Endothelial cell of umbilical vein (primary cell): ENCODE measurements at regions not wholly inside any gene's neighbourhood (a gene's known extent, or its start where the extent isn't known, plus 50 kb on each side); places are given as distances from the start of the nearest gene placed in this dataset.

ENCODE experiments used
- BruUV-seq: library from RNA; stranded (reverse); fragments of 400-500 nt; replicated peaks from 2 replicates; lab custom pipeline; 2021; lab: Mats Ljungman, UMichigan
- CTCF ChIA-PET: fragments of 300-600, 350-600 bp; sonication (Branson Sonifier 250); formaldehyde crosslinking; loops from one replicate; lab custom pipeline; 2021; ENCODE audit warnings: antibody characterized with exemption, inconsistent platforms; lab: Charles Lee
- POLR2A ChIA-PET: fragments of 300-600, 350-600 bp; sonication (Branson Sonifier 250); formaldehyde crosslinking; loops from one replicate; lab custom pipeline; 2021; ENCODE audit warnings: antibody characterized with exemption, inconsistent platforms; lab: Charles Lee
- DNase-seq: peaks from one replicate; pipeline ENCODE4 v3.0.0-alpha.2; 2011; ENCODE audit warnings: low read depth, low spot score
- FAIRE-seq: peaks from 2 replicates; lab custom pipeline; 2011; peaks lifted over from hg19 to GRCh38; lab: Jason Lieb, UNC
- H2AFZ ChIP-seq: 2 replicates; pipeline ENCODE4 v1.6.0; 2012; ENCODE audit warnings: low read depth, low read length, control low read depth, inconsistent platforms
- H3K27ac ChIP-seq: 2 replicates; pipeline ENCODE4 v1.5.1; 2011; ENCODE audit warnings: low read depth, mild to moderate bottlenecking, control low read depth, low read length, moderate library complexity; ENCODE audit not compliant: insufficient read depth
- H3K27me3 ChIP-seq, 2 experiments: 2 replicates each; pipeline versions ENCODE4 v1.6.0 to v1.6.1; 2011; ENCODE audit warnings: low read length in 2 of 2, mixed read lengths in 1 of 2; ENCODE audit not compliant: control insufficient read depth in 2 of 2, insufficient read depth in 2 of 2
- H3K36me3 ChIP-seq, 2 experiments: 2 replicates in 1 of 2; 3 replicates in 1 of 2; pipeline ENCODE4 v1.5.1; 2011; ENCODE audit warnings: low read length in 2 of 2, mild to moderate bottlenecking in 1 of 2, moderate library complexity in 1 of 2; ENCODE audit not compliant: control insufficient read depth in 2 of 2, insufficient read depth in 2 of 2; ENCODE audit errors: extremely low read depth in 1 of 2
- H3K4me1 ChIP-seq: 3 replicates; pipeline ENCODE4 v1.5.1; 2011; ENCODE audit warnings: mild to moderate bottlenecking, low read length; ENCODE audit not compliant: control insufficient read depth, insufficient read depth; ENCODE audit errors: extremely low read depth
- H3K4me2 ChIP-seq: 2 replicates; pipeline ENCODE4 v1.6.1; 2011; ENCODE audit warnings: low read length, control low read depth, mixed read lengths; ENCODE audit not compliant: insufficient read depth
- H3K4me3 ChIP-seq, 3 experiments: fragments of 200-600 bp in 1 of 3; sonication (generic), shearing (Covaris generic) in 1 of 3; replicated peaks in 1 of 3; 2 replicates each; pipeline ENCODE4 v1.5.1; 2011 to 2016; ENCODE audit warnings: control low read depth in 3 of 3, low read length in 3 of 3, mild to moderate bottlenecking in 2 of 3, inconsistent platforms in 1 of 3, low read depth in 1 of 3, moderate library complexity in 1 of 3; ENCODE audit not compliant: insufficient read depth in 1 of 3
- H3K79me2 ChIP-seq: 2 replicates; pipeline ENCODE4 v1.6.0; 2012; ENCODE audit warnings: low read length, inconsistent platforms; ENCODE audit not compliant: control insufficient read depth, insufficient read depth
- H3K9ac ChIP-seq: replicated peaks from 2 replicates; pipeline ENCODE3; 2011; ENCODE audit warnings: low read length, control low read depth; ENCODE audit not compliant: insufficient read depth; ENCODE audit errors: extremely low read depth
- H3K9me1 ChIP-seq: replicated peaks from 3 replicates; pipeline ENCODE4 v1.6.0; 2011; ENCODE audit warnings: mild to moderate bottlenecking, low read length; ENCODE audit not compliant: control insufficient read depth, insufficient read depth; ENCODE audit errors: extremely low read depth
- H3K9me3 ChIP-seq: replicated peaks from 2 replicates; pipeline ENCODE4 v1.5.1; 2012; ENCODE audit warnings: low read length, inconsistent platforms; ENCODE audit not compliant: control insufficient read depth, insufficient read depth
- H4K20me1 ChIP-seq: replicated peaks from 2 replicates; pipeline ENCODE3; 2011; ENCODE audit warnings: mild to moderate bottlenecking, low read length; ENCODE audit not compliant: control insufficient read depth, insufficient read depth; ENCODE audit errors: extremely low read depth
- EZH2 ChIP-seq: IDR thresholded peaks from 2 replicates; pipeline ENCODE4 v1.6.1; 2012; ENCODE audit warnings: borderline replicate concordance, low read depth, mild to moderate bottlenecking, moderate library complexity, low read length, inconsistent platforms; ENCODE audit not compliant: severe bottlenecking
- FOS ChIP-seq: IDR thresholded peaks from 2 replicates; pipeline ENCODE4 v1.6.1; 2011; ENCODE audit warnings: mild to moderate bottlenecking, low read length, moderate library complexity, borderline replicate concordance; ENCODE audit not compliant: insufficient read depth
- GATA2 ChIP-seq: IDR thresholded peaks from 2 replicates; pipeline ENCODE4 v1.7.0; 2011; ENCODE audit warnings: low read depth, mild to moderate bottlenecking, moderate library complexity, mixed read lengths, low read length; ENCODE audit not compliant: insufficient read length, insufficient read depth
- JUN ChIP-seq: IDR thresholded peaks from 2 replicates; pipeline ENCODE4 v1.6.1; 2011; ENCODE audit warnings: borderline replicate concordance, low read depth; ENCODE audit not compliant: insufficient read length, insufficient read depth
- MYC ChIP-seq: IDR thresholded peaks from one replicate; pipeline ENCODE4 v1.6.1; 2011; ENCODE audit warnings: mild to moderate bottlenecking, low read depth, low read length
- POLR2A ChIP-seq: IDR thresholded peaks from 2 replicates; pipeline ENCODE4 v1.6.1; 2012; ENCODE audit warnings: low read depth, mild to moderate bottlenecking, control low read depth, low read length
- POLR2AphosphoS5 ChIP-seq: IDR thresholded peaks from 2 replicates; pipeline ENCODE4 v1.6.1; 2012; ENCODE audit warnings: low read depth, mild to moderate bottlenecking, control low read depth, low read length, moderate library complexity; ENCODE audit not compliant: insufficient read depth
- dilution Hi-C: fragments of 300-500 bp; cut with MboI; formaldehyde crosslinking; loops from one replicate; pipeline ENCODE4 v1.15.0; 2019; ENCODE audit warnings: low sequenced_read_pairs; ENCODE audit not compliant: extremely low pct_ligation_motif_present
- intact Hi-C: fragments of 100-400 bp; cut with micrococcal nuclease; formaldehyde crosslinking; loops from one replicate; pipeline ENCODE4 v1.10.0; 2022
- TF ChIP-seq, protein P1 (sequence below): IDR thresholded peaks from 2 replicates; pipeline ENCODE4 v1.6.1; 2011; ENCODE audit not compliant: insufficient read depth, insufficient read length
- TF ChIP-seq, protein P2 (sequence below), 2 donors: IDR thresholded peaks; 1 replicate in 1 of 2; 2 replicates in 1 of 2; pipeline ENCODE4 v1.5.1; 2011; ENCODE audit warnings: low read length in 2 of 2, mild to moderate bottlenecking in 2 of 2, moderate library complexity in 2 of 2, control low read depth in 1 of 2, inconsistent platforms in 1 of 2, low read depth in 1 of 2; ENCODE audit not compliant: insufficient read depth in 1 of 2; ENCODE audit errors: extremely low read depth in 1 of 2

DNA sequence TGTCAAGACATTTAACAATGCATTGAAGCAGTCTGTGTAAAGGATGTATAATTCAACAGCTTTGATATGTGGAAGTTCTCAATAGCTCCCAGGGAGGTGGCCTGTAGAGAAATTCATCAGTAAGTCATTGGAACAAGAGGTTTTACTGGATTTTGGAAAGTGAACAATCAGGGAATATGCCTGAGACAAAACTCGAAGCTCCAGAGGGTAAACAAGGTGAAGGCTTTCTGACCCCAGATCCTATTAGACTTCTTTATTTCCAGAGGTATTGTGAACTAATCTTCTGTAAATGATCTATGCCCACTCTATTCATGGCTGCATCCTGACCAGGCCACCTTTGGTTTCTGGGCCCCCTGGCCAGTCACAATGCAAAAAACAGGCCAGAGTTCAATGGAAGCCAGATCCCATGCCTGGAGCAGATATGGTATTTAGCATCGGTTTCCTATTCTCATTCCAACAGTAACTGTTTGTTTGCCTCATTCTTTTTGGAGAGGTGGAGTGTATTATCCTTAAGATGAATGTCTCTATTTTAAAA is 177.3 kb downstream of the SATB1 start:
- no peak overlapping the region for H3K27ac ChIP-seq
- FAIRE-seq: no peak
- no peak overlapping the region for H2AFZ ChIP-seq
- H3K4me3 ChIP-seq: no peak overlapping the region
- H3K9me3 ChIP-seq: no peaks in the 10 kb centered on the region
- no peaks in the 10 kb centered on the region for H4K20me1 ChIP-seq
- TF ChIP-seq, protein P1, sequence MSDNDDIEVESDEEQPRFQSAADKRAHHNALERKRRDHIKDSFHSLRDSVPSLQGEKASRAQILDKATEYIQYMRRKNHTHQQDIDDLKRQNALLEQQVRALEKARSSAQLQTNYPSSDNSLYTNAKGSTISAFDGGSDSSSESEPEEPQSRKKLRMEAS: no peak
- TF ChIP-seq JUN (no peak), FOS (no peak), GATA2 (no peak), EZH2 (no peak), POLR2A (no peak), POLR2AphosphoS5 (no peak), MYC (no peak)
- TF ChIP-seq, protein P2, sequence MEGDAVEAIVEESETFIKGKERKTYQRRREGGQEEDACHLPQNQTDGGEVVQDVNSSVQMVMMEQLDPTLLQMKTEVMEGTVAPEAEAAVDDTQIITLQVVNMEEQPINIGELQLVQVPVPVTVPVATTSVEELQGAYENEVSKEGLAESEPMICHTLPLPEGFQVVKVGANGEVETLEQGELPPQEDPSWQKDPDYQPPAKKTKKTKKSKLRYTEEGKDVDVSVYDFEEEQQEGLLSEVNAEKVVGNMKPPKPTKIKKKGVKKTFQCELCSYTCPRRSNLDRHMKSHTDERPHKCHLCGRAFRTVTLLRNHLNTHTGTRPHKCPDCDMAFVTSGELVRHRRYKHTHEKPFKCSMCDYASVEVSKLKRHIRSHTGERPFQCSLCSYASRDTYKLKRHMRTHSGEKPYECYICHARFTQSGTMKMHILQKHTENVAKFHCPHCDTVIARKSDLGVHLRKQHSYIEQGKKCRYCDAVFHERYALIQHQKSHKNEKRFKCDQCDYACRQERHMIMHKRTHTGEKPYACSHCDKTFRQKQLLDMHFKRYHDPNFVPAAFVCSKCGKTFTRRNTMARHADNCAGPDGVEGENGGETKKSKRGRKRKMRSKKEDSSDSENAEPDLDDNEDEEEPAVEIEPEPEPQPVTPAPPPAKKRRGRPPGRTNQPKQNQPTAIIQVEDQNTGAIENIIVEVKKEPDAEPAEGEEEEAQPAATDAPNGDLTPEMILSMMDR (IDR thresholded peaks at IDR 0.05; ENCODE audit: extremely low read depth in 1 of 2, insufficient read depth in 1 of 2, low read depth in 1 of 2, low read length in 2 of 2): no peak
- no peaks in the 10 kb centered on the region for H3K4me1 ChIP-seq
- no peaks in the 10 kb centered on the region for H3K9me1 ChIP-seq
- H3K79me2 ChIP-seq: no peaks in the 10 kb centered on the region
- no peaks in the 10 kb centered on the region for H3K27me3 ChIP-seq
- DNase-seq: no peak
- no peak overlapping the region for H3K9ac ChIP-seq
- ChIA-PET POLR2A (no interaction called here), CTCF (no interaction called here)
- no peaks in the 10 kb centered on the region for H3K36me3 ChIP-seq
- H3K4me2 ChIP-seq: no peak overlapping the region
- intact Hi-C loops: no loop called here
- no TSS peak for BruUV-seq
- dilution Hi-C loops: no loop called here
